Keratinocyte (primary cell): ENCODE measurements at regions not wholly inside any gene's neighbourhood (a gene's known extent, or its start where the extent isn't known, plus 50 kb on each side); places are given as distances from the start of the nearest gene placed in this dataset.
"Not testable (repeated sequence)": the region's sequence is repeated elsewhere in the genome, so short reads cannot be mapped to it uniquely, and the experiment has no call there.

ENCODE experiments used
- DNase-seq: peaks from one replicate; pipeline ENCODE4 v3.0.0-alpha.2; 2011; ENCODE audit warnings: low read depth, missing footprints, low spot score
- FAIRE-seq: peaks from 2 replicates; lab custom pipeline; 2011; peaks lifted over from hg19 to GRCh38; lab: Jason Lieb, UNC
- H2AFZ ChIP-seq: 2 replicates; pipeline ENCODE4 v1.6.0; 2012; ENCODE audit warnings: low read length, control low read depth, inconsistent platforms; ENCODE audit not compliant: control insufficient read depth
- H3K27ac ChIP-seq: 2 replicates; pipeline ENCODE4 v1.5.1; 2011; ENCODE audit warnings: low read length; ENCODE audit not compliant: control insufficient read depth, insufficient read depth
- H3K27me3 ChIP-seq: 3 replicates; pipeline ENCODE4 v1.6.0; 2011; ENCODE audit warnings: low read length; ENCODE audit not compliant: control insufficient read depth, insufficient read depth; ENCODE audit errors: extremely low read depth
- H3K36me3 ChIP-seq, 2 experiments: 2 replicates in 1 of 2; 3 replicates in 1 of 2; pipeline ENCODE4 v1.5.1; 2011; ENCODE audit warnings: low read length in 2 of 2, mild to moderate bottlenecking in 1 of 2; ENCODE audit not compliant: control insufficient read depth in 2 of 2, insufficient read depth in 2 of 2; ENCODE audit errors: extremely low read depth in 1 of 2
- H3K4me1 ChIP-seq: 3 replicates; pipeline ENCODE4 v1.5.1; 2011; ENCODE audit warnings: low read length; ENCODE audit not compliant: control insufficient read depth, insufficient read depth; ENCODE audit errors: extremely low read depth
- H3K4me2 ChIP-seq: 3 replicates; pipeline ENCODE4 v1.6.0; 2011; ENCODE audit warnings: low read depth, low read length; ENCODE audit not compliant: control insufficient read depth, insufficient read depth; ENCODE audit errors: extremely low read depth
- H3K4me3 ChIP-seq, 3 experiments: fragments of 200-600 bp in 1 of 3; sonication (generic) in 1 of 3; 2 replicates in 2 of 3; 3 replicates in 1 of 3; pipeline ENCODE4 v1.5.1; 2011 to 2016; ENCODE audit warnings: low read length in 3 of 3, mild to moderate bottlenecking in 3 of 3, control low read depth in 2 of 3, inconsistent platforms in 1 of 3, low read depth in 1 of 3, mixed read lengths in 1 of 3, mixed run types in 1 of 3, moderate library complexity in 1 of 3; ENCODE audit not compliant: control insufficient read depth in 2 of 3, insufficient read depth in 2 of 3; ENCODE audit errors: extremely low read depth in 1 of 3
- H3K79me2 ChIP-seq: 2 replicates; pipeline ENCODE4 v1.6.0; 2012; ENCODE audit warnings: low read length; ENCODE audit not compliant: control insufficient read depth, insufficient read depth
- H3K9ac ChIP-seq: 3 replicates; pipeline ENCODE4 v1.6.0; 2011; ENCODE audit warnings: low read length; ENCODE audit not compliant: control insufficient read depth, insufficient read depth; ENCODE audit errors: extremely low read depth
- H3K9me1 ChIP-seq: 3 replicates; pipeline ENCODE4 v1.6.0; 2011; ENCODE audit warnings: low read length; ENCODE audit not compliant: control insufficient read depth, insufficient read depth; ENCODE audit errors: extremely low read depth
- H3K9me3 ChIP-seq: 2 replicates; pipeline ENCODE4 v1.5.1; 2012; ENCODE audit warnings: low read depth, low read length; ENCODE audit not compliant: control insufficient read depth
- H4K20me1 ChIP-seq: 3 replicates; pipeline ENCODE4 v1.6.0; 2011; ENCODE audit warnings: low read length; ENCODE audit not compliant: control insufficient read depth, insufficient read depth; ENCODE audit errors: extremely low read depth
- CTCF ChIP-seq, 3 experiments: IDR thresholded peaks in 1 of 3; conservative IDR thresholded peaks in 1 of 3; optimal IDR thresholded peaks in 1 of 3; 2 replicates in 2 of 3; 3 replicates in 1 of 3; pipeline versions ENCODE3 to v1.5.1; 2011; ENCODE audit warnings: low read length in 3 of 3, mild to moderate bottlenecking in 3 of 3, moderate library complexity in 2 of 3, control low read depth in 1 of 3, inconsistent platforms in 1 of 3; ENCODE audit not compliant: insufficient read depth in 2 of 3; ENCODE audit errors: extremely low read depth in 1 of 3
- EZH2 ChIP-seq: IDR thresholded peaks from one replicate; pipeline ENCODE4 v1.6.1; 2012; ENCODE audit warnings: inconsistent platforms, mild to moderate bottlenecking, low read length, moderate library complexity
- dilution Hi-C: fragments of 300-500 bp; cut with MboI; formaldehyde crosslinking; loops from one replicate; pipeline ENCODE4 v1.7.0; 2020; ENCODE audit warnings: low sequenced_read_pairs; ENCODE audit not compliant: extremely low pct_ligation_motif_present

GRCh38 chr11:81772166-81772565 is 961.5 kb downstream of the FAM181B start:
- H3K9me1 ChIP-seq: no peaks in the 10 kb centered on the region
- H4K20me1 ChIP-seq: no peaks in the 10 kb centered on the region
- no peaks in the 10 kb centered on the region for H3K27me3 ChIP-seq
- H3K36me3 ChIP-seq: no peaks in the 10 kb centered on the region
- H3K27ac ChIP-seq: no peak overlapping the region
- H3K4me3 ChIP-seq: no peak overlapping the region
- FAIRE-seq (no peak), DNase-seq (no peak)
- no peak for TF ChIP-seq CTCF (optimal IDR thresholded peaks at IDR 0.05 in 1 of 3, IDR thresholded peaks at IDR 0.05 in 1 of 3, conservative IDR thresholded peaks at IDR 0.05 in 1 of 3; ENCODE audit: extremely low read depth in 1 of 3, insufficient read depth in 2 of 3, low read length in 3 of 3)
- no peak for TF ChIP-seq EZH2
- dilution Hi-C loops: no loop called here
- no peaks in the 10 kb centered on the region for H3K9me3 ChIP-seq
- H3K4me1 ChIP-seq: no peaks in the 10 kb centered on the region
- H2AFZ ChIP-seq: no peak overlapping the region
- no peaks in the 10 kb centered on the region for H3K79me2 ChIP-seq
- H3K4me2 ChIP-seq: no peak overlapping the region
- no peak overlapping the region for H3K9ac ChIP-seq

GRCh38 chr11:81769906-81770305 is 963.8 kb downstream of the FAM181B start:
- dilution Hi-C loops, FAIRE-seq, DNase-seq: not testable (repeated sequence)

GRCh38 chr11:81756864-81757595 is 976.6 kb downstream of the FAM181B start:
- H3K4me2 ChIP-seq: no peak overlapping the region
- dilution Hi-C loops: no loop called here
- H4K20me1 ChIP-seq: no peaks in the 10 kb centered on the region
- DNase-seq: no peak
- H3K36me3 ChIP-seq: no peaks in the 10 kb centered on the region
- H3K27me3 ChIP-seq: no peaks in the 10 kb centered on the region
- no peaks in the 10 kb centered on the region for H3K79me2 ChIP-seq
- FAIRE-seq: no peak
- no peaks in the 10 kb centered on the region for H3K9me3 ChIP-seq
- no peak for TF ChIP-seq CTCF (optimal IDR thresholded peaks at IDR 0.05 in 1 of 3, IDR thresholded peaks at IDR 0.05 in 1 of 3, conservative IDR thresholded peaks at IDR 0.05 in 1 of 3; ENCODE audit: extremely low read depth in 1 of 3, insufficient read depth in 2 of 3, low read length in 3 of 3)
- TF ChIP-seq EZH2: no peak
- H3K27ac ChIP-seq: no peak overlapping the region
- H2AFZ ChIP-seq: no peak overlapping the region
- no peak overlapping the region for H3K4me3 ChIP-seq
- H3K9ac ChIP-seq: no peak overlapping the region
- H3K4me1 ChIP-seq: no peaks in the 10 kb centered on the region
- H3K9me1 ChIP-seq: no peaks in the 10 kb centered on the region

More at GRCh38 chr11:81769906-81770305, 963.8 kb downstream of the FAM181B start:
- not testable (repeated sequence) for H3K9me1 ChIP-seq, H3K9ac ChIP-seq, H3K79me2 ChIP-seq, H3K27ac ChIP-seq, H3K36me3 ChIP-seq, H3K4me2 ChIP-seq, H3K27me3 ChIP-seq, H2AFZ ChIP-seq, H3K4me3 ChIP-seq, H3K4me1 ChIP-seq, H4K20me1 ChIP-seq, H3K9me3 ChIP-seq
